ENCODE measurements at regions not wholly inside any gene's neighbourhood (a gene's known extent, or its start where the extent isn't known, plus 50 kb on each side); places are given as distances from the start of the nearest gene placed in this dataset.

DNA sequence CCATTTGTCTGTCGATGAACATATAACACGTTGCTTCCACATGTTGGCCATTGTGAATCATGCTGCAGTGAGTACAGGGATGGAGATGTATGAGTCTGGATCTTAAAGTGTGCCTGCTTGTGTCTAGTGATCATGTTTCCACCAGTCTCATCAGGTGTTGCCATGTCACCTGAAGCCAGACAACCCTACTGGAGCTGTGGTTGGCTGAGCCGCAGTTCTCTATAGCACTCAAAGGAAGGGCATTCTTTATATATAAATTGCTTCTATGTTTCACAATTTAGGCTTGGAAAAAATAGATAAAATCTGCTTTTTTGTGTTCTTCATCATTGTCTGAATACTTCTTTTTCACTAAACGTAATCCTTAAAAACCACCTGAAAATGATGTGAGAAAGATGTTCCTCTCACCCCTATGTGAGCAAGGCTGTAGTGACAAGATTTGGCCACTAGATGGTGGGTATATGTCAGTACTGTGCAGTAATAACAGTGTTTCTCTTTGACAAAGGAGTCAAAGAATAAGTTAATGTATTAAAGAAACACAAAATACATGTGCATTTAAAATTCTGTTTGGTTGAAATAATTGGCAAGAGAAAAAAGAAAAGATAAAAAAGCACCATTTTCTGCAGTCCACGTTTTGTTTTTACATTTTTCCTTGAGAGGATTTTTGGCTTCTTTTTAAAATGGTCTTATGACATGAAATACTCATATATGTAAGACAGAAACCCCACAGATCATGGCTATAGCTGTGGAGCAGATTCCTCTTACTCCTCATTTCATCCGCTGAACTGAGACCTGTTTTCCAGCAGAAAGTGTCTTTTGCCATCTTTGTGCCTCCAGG lies 394.5 kb upstream of the DPPA4 start:
- peak; percentile 33 for DNase-seq (ENCODE audit: low read depth)
- in situ Hi-C loops (cut with HindIII; ENCODE audit: low pct_unique_long_range_greater_than_20kb, low sequenced_read_pairs) = no loop called here

- in situ Hi-C loops (cut with HindIII; ENCODE audit: low pct_unique_long_range_greater_than_20kb, low sequenced_read_pairs) = no loop called here
- no peak for DNase-seq (ENCODE audit: low read depth)
These were observed 406.6 kb upstream of the DPPA4 start for GRCh38 chr3:109743981-109744380.

- no peak for DNase-seq (ENCODE audit: low read depth)
- in situ Hi-C loops (cut with HindIII; ENCODE audit: low pct_unique_long_range_greater_than_20kb, low sequenced_read_pairs) = no loop called here
These were observed 435.2 kb upstream of the DPPA4 start for GRCh38 chr3:109772520-109772919.

DNA sequence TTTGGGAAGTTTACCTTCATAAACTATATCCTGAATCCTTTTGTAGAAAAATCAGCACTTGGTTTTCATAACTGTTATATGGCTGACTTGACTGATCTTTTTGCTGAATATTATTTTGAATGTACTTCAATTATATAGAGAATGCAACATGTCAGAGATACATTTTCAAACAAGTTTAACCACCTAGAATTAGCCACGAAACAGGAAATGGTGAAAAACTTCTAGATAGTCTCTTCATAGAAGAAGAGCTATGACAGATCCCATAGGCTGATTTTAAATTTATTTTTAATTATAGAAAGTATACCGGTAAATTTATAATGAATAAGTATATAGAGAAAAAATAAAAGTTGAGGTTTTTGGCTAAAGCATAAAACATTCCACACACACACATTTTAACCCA lies 436.8 kb upstream of the DPPA4 start:
- no peak for DNase-seq (ENCODE audit: low read depth)
- in situ Hi-C loops (cut with HindIII; ENCODE audit: low pct_unique_long_range_greater_than_20kb, low sequenced_read_pairs) = no loop called here

- in situ Hi-C loops (cut with HindIII; ENCODE audit: low pct_unique_long_range_greater_than_20kb, low sequenced_read_pairs) = no loop called here
These were observed 446.9 kb upstream of the DPPA4 start for GRCh38 chr3:109784285-109784684.

GRCh38 chr3:109784852-109785631 lies 447.7 kb upstream of the DPPA4 start:
- in situ Hi-C loops (cut with HindIII; ENCODE audit: low pct_unique_long_range_greater_than_20kb, low sequenced_read_pairs) = no loop called here
- no peak for DNase-seq (ENCODE audit: low read depth)

More at GRCh38 chr3:109784285-109784684, 446.9 kb upstream of the DPPA4 start:
- DNase-seq (ENCODE audit: low read depth) = no peak

- DNase-seq (ENCODE audit: low read depth) = no peak
- in situ Hi-C loops (cut with HindIII; ENCODE audit: low pct_unique_long_range_greater_than_20kb, low sequenced_read_pairs) = no loop called here
These were observed 465.9 kb upstream of the DPPA4 start for GRCh38 chr3:109803274-109803673.

DNA sequence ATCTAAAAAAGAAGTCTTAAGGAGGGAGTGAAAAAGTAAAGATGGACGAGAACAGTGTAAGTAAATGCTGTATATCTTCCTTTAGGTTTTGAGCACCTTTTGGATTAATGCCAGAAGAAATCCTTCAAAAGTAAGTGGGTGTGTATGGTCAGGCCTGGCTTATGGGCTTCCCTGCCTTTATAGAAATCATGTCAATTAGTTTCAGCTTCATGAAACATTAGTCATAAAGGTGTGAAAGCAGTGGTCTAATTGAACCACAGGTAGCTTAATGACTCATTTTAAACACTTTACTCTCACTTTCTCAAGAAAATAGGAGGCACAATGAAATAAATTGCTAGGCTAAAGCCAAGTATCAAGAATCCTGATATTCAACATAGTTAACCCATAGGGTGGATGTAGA lies 467.4 kb upstream of the DPPA4 start:
- in situ Hi-C loops (cut with HindIII; ENCODE audit: low pct_unique_long_range_greater_than_20kb, low sequenced_read_pairs) = no loop called here
- no peak for DNase-seq (ENCODE audit: low read depth)

DNA sequence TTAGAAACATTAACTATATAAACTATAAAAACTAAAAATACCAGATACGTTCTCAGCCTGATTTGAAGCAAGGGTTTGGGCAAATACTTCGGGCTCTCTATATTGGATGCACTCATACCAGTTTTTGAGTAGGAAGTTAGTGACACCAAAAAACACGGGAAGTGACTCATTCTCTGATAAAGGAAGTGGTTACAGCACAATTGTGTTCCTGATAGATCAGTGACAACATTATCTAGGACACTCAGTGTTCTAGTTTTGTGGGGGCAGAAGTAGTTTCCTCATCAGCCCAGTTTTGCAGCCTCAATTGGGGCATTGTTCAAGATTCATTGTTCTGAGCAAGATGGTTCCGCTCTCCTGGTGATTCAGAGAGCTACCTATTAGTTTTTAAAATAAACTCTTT lies 469.6 kb upstream of the DPPA4 start:
- no peak for DNase-seq (ENCODE audit: low read depth)
- in situ Hi-C loops (cut with HindIII; ENCODE audit: low pct_unique_long_range_greater_than_20kb, low sequenced_read_pairs) = no loop called here

DNA sequence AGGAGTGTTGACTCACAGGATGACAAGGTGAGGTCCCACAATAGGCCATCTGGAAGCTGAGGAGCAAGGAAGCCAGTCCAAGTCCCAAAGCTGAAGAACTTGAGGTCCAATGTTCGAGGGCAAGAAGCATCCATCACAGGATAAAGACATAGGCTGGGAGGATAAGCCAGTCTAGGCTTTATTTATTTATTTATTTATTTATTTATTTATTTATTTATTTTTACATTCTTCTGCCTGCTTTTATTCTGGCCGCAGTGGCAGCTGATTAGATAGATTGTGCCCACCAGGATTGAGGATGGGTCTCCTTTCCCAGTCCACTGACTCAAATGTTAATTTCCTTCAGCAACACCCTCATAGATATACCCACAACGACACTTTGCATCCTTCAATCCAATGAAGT lies 472.2 kb upstream of the DPPA4 start:
- in situ Hi-C loops (cut with HindIII; ENCODE audit: low pct_unique_long_range_greater_than_20kb, low sequenced_read_pairs) = no loop called here
- no peak for DNase-seq (ENCODE audit: low read depth)

DNA sequence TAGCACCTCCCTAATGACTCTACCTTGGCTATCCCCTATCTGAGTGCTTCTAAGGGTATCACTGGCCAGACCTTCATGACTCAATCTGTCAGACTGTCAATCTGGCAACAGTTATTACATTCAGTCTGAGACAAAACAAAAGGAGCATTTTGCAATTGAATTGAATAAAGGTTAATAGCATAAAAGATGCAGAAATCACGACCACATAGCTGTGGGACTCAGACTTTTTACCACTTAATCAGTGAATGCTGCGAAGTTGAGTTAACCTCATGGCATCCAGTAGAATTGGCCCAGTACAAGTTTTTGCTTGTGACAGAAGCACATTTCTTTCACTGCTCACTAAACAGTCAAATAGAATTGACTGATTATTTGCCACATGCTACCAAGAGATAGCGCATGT lies 480.7 kb upstream of the DPPA4 start:
- DNase-seq (ENCODE audit: low read depth) = no peak
- in situ Hi-C loops (cut with HindIII; ENCODE audit: low pct_unique_long_range_greater_than_20kb, low sequenced_read_pairs) = no loop called here

GRCh38 chr3:109819734-109820133 lies 482.4 kb upstream of the DPPA4 start:
- in situ Hi-C loops (cut with HindIII; ENCODE audit: low pct_unique_long_range_greater_than_20kb, low sequenced_read_pairs) = no loop called here
- no peak for DNase-seq (ENCODE audit: low read depth)

DNA sequence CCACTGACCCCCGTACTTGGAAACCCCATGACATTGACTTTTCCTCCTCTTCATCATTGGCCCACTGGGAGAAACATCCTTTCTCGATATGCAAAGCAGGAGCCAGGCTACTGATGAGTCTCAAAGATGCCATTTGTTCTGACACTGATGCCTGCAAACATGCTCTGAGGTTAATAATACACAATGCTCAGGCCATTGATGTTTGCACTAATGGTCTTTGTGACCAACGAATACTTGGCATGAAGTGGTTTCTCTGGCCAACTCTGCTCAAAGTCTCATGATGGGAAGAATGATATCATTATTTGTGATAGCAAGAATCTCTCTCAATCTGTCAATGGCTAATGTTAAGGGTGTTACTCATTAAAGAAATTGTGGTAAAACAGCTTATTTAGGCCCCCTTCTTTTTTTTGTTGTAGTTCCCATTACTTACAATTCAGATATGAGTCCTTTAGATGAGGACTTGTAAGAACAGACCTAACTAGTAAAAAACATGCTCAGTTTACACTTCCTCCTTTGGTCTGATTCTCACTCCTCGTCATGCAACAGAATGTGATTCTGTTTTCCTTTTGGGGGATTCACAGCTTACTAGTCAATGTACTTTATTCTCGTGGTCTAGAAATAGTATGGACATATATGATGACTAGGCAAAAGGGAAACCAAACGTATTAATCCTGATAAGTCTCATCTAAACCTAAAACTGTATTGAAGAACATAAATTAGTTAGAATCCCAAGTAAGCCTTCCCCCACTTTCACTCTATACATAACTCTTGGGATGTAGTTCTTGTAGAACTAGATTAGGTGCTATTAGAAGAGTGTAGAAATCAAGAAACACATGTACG lies 488.8 kb upstream of the DPPA4 start:
- no peak for DNase-seq (ENCODE audit: low read depth)
- in situ Hi-C loops (cut with HindIII; ENCODE audit: low pct_unique_long_range_greater_than_20kb, low sequenced_read_pairs) = no loop called here

- in situ Hi-C loops (cut with HindIII; ENCODE audit: low pct_unique_long_range_greater_than_20kb, low sequenced_read_pairs) = no loop called here
- DNase-seq (ENCODE audit: low read depth) = no peak
These were observed 494.1 kb upstream of the DPPA4 start for GRCh38 chr3:109831403-109831802.

- in situ Hi-C loops (cut with HindIII; ENCODE audit: low pct_unique_long_range_greater_than_20kb, low sequenced_read_pairs) = no loop called here
- no peak for DNase-seq (ENCODE audit: low read depth)
These were observed 498.6 kb upstream of the DPPA4 start for GRCh38 chr3:109835958-109836357.

GRCh38 chr3:109851854-109852253 lies 514.5 kb upstream of the DPPA4 start:
- in situ Hi-C loops (cut with HindIII; ENCODE audit: low pct_unique_long_range_greater_than_20kb, low sequenced_read_pairs) = no loop called here
- no peak for DNase-seq (ENCODE audit: low read depth)

GRCh38 chr3:109852283-109852682 lies 514.9 kb upstream of the DPPA4 start:
- in situ Hi-C loops (cut with HindIII; ENCODE audit: low pct_unique_long_range_greater_than_20kb, low sequenced_read_pairs) = no loop called here

GRCh38 chr3:109853077-109853731 lies 515.9 kb upstream of the DPPA4 start:
- in situ Hi-C loops (cut with HindIII; ENCODE audit: low pct_unique_long_range_greater_than_20kb, low sequenced_read_pairs) = no loop called here
- DNase-seq (ENCODE audit: low read depth) = no peak

More at GRCh38 chr3:109852283-109852682, 514.9 kb upstream of the DPPA4 start:
- no peak for DNase-seq (ENCODE audit: low read depth)

All from Caki2 (cell line).